KMS-11 (cell line): ENCODE measurements at regions not wholly inside any gene's neighbourhood (a gene's known extent, or its start where the extent isn't known, plus 50 kb on each side); places are given as distances from the start of the nearest gene placed in this dataset.

Source experiments
- H2AFZ ChIP-seq: fragments of 200-600 bp; sonication (generic); 2 replicates; pipeline ENCODE4 v1.6.1; 2016; ENCODE audit warnings: antibody characterized with exemption, mixed run types, low read depth
- H3K27ac ChIP-seq: fragments of 200-600 bp; sonication (generic); 2 replicates; pipeline ENCODE4 v1.6.1; 2016; ENCODE audit warnings: mild to moderate bottlenecking, mixed run types
- H3K27me3 ChIP-seq: fragments of 200-600 bp; sonication (generic); 2 replicates; pipeline ENCODE4 v1.6.1; 2017; ENCODE audit warnings: mild to moderate bottlenecking, low read depth, mixed run types, moderate library complexity; ENCODE audit not compliant: insufficient read depth
- H3K36me3 ChIP-seq: fragments of 200-600 bp; sonication (generic); 2 replicates; pipeline ENCODE4 v1.6.1; 2017; ENCODE audit warnings: mild to moderate bottlenecking, mixed run types; ENCODE audit not compliant: insufficient read depth
- H3K4me1 ChIP-seq: fragments of 200-600 bp; sonication (generic); 2 replicates; pipeline ENCODE4 v1.6.1; 2016; ENCODE audit warnings: mild to moderate bottlenecking, low read depth, mixed run types; ENCODE audit not compliant: poor library complexity, severe bottlenecking
- H3K4me2 ChIP-seq: fragments of 200-600 bp; sonication (generic); 2 replicates; pipeline ENCODE4 v1.7.0; 2016; ENCODE audit warnings: mild to moderate bottlenecking, mixed run types
- H3K4me3 ChIP-seq: fragments of 200-600 bp; sonication (generic); IDR thresholded peaks from 2 replicates; pipeline ENCODE4 v1.6.1; 2017; ENCODE audit warnings: low read depth, low read length, mixed read lengths; ENCODE audit not compliant: insufficient read depth
- H3K79me2 ChIP-seq: fragments of 200-600 bp; sonication (generic); 2 replicates; pipeline ENCODE4 v1.6.1; 2016; ENCODE audit warnings: low read depth, mixed run types; ENCODE audit not compliant: insufficient read depth
- H3K9ac ChIP-seq: fragments of 200-600 bp; sonication (generic); 2 replicates; pipeline ENCODE4 v1.6.1; 2016; ENCODE audit warnings: mild to moderate bottlenecking, mixed run types
- H4K20me1 ChIP-seq: fragments of 200-600 bp; sonication (generic); 2 replicates; pipeline ENCODE4 v1.6.1; 2016; ENCODE audit warnings: mild to moderate bottlenecking, mixed run types; ENCODE audit not compliant: insufficient read depth
- TF ChIP-seq, protein P1 (sequence below): fragments of 200-600 bp; sonication (generic); conservative IDR thresholded peaks from 2 replicates; pipeline ENCODE4 v1.6.1; 2017; ENCODE audit warnings: low read depth, mild to moderate bottlenecking, antibody characterized with exemption, low read length, moderate library complexity, mixed read lengths

DNA sequence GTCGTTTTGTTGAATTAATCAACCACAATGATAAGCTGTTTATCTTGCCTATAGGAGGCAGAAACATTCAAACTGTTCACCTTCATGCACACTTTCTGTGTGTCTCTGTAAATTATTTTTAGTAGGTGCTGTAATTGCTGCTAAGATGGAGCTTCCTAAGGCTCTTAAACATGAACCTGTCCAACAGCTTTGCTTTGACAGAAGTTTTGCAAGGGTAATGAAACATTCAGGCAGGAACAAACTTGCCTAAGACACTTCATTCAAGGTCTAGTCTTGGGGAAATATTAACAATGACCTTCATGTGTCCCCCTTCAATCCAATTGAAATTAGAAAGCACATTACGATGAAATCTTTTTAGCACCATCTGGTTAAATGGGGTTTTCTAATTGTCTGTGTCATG, 156.1 kb downstream of the DIPK2A start:
- H3K9ac ChIP-seq, result no peak overlapping the region
- H3K4me2 ChIP-seq, result peak overlapping the region; percentile 35; the same call in 1 of the 2 replicates
- TF ChIP-seq, protein P1, sequence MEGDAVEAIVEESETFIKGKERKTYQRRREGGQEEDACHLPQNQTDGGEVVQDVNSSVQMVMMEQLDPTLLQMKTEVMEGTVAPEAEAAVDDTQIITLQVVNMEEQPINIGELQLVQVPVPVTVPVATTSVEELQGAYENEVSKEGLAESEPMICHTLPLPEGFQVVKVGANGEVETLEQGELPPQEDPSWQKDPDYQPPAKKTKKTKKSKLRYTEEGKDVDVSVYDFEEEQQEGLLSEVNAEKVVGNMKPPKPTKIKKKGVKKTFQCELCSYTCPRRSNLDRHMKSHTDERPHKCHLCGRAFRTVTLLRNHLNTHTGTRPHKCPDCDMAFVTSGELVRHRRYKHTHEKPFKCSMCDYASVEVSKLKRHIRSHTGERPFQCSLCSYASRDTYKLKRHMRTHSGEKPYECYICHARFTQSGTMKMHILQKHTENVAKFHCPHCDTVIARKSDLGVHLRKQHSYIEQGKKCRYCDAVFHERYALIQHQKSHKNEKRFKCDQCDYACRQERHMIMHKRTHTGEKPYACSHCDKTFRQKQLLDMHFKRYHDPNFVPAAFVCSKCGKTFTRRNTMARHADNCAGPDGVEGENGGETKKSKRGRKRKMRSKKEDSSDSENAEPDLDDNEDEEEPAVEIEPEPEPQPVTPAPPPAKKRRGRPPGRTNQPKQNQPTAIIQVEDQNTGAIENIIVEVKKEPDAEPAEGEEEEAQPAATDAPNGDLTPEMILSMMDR, result no peak
- peak overlapping the region; percentile 19 for H2AFZ ChIP-seq
- no peaks in the 10 kb centered on the region for H3K27me3 ChIP-seq
- H4K20me1 ChIP-seq, result no peaks in the 10 kb centered on the region
- H3K36me3 ChIP-seq, result no peaks in the 10 kb centered on the region
- H3K79me2 ChIP-seq, result no peaks in the 10 kb centered on the region
- no peak overlapping the region for H3K4me3 ChIP-seq
- peaks cover 10% of the 10 kb centered on the region for H3K4me1 ChIP-seq
- H3K27ac ChIP-seq, result peak overlapping the region; percentile 0; the same call in 1 of the 2 replicates

DNA sequence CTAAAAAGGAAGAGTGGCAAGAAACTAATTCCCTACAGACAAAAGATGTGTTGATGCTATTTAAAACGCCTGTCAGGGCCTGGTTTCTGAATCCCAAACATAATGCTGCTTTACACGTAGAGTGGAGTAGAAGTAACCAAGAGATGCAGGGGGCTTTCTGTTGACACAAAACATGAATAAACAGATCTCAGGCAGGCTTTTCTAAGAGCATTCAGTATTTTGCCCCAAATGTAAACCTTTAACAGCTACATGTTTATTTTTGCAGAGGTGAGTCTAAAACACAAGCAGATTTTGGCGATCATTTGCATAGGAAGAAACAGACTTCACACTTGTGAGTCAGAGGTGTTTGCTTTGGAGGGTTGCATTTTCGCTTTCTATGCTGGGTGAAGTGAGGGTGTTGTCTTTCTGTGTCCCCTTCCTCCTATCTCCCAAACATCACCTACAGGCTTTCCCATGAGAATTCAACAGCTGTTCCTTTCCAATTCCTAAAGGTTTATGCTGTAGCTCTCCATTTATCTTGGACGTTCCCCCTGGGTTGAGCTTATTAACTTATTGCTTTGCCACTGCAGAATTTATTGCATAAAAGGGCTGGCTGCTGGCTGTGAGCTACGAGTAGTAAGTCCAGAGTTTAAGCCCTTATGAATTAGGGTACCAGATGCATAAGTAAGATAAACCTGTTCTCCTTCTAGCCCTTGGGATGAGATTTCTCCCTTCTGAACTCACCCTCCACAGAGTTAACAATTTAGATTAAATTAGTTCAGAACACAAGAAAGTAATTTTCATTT, 156.7 kb downstream of the DIPK2A start:
- peak overlapping the region; percentile 19 for H2AFZ ChIP-seq
- no peaks in the 10 kb centered on the region for H4K20me1 ChIP-seq
- H3K36me3 ChIP-seq, result no peaks in the 10 kb centered on the region
- no peaks in the 10 kb centered on the region for H3K27me3 ChIP-seq
- H3K4me1 ChIP-seq, result peaks cover 10% of the 10 kb centered on the region
- peak overlapping the region; percentile 0; the same call in 1 of the 2 replicates for H3K27ac ChIP-seq
- H3K9ac ChIP-seq, result no peak overlapping the region
- H3K4me2 ChIP-seq, result peak overlapping the region; percentile 35
- no peak overlapping the region for H3K4me3 ChIP-seq
- H3K79me2 ChIP-seq, result no peaks in the 10 kb centered on the region
- TF ChIP-seq, protein P1, result no peak

DNA sequence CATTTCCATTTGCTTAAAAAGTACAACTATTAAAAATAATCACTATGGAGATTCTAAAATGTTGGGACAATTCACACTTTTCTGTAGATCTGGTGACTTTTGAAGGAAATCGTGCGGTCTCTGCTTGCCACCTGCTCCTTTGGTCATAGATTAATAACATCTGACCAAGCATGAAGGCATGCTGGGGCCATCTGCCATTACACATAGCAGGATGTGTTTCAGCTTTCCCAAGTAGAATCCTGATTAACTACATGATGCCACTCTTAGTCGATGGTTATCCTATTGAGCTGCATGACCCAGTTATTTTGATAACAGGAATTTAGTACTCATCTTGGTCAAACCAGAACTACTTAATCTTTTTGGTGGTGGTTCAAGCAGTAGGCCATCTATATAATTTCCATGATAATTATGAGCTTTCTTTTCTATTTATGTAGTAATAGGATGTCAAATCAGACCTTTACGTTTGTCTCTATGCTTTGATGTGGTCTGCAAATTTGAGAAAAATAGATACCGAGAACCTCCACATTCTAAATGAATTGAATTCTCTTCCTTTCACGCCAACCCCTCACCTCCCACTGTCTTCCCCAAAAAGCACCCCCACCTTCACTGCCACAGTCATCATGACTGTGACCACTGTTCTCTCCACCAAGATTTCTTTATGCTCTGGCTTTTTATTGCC, 158.1 kb downstream of the DIPK2A start:
- no peak overlapping the region for H2AFZ ChIP-seq
- H3K27ac ChIP-seq, result no peak overlapping the region
- H3K27me3 ChIP-seq, result no peaks in the 10 kb centered on the region
- H3K36me3 ChIP-seq, result no peaks in the 10 kb centered on the region
- H3K79me2 ChIP-seq, result no peaks in the 10 kb centered on the region
- H3K4me3 ChIP-seq, result no peak overlapping the region
- no peak overlapping the region for H3K9ac ChIP-seq
- no peak overlapping the region for H3K4me2 ChIP-seq
- peaks cover 10% of the 10 kb centered on the region for H3K4me1 ChIP-seq
- TF ChIP-seq, protein P1, result no peak
- H4K20me1 ChIP-seq, result no peaks in the 10 kb centered on the region

DNA sequence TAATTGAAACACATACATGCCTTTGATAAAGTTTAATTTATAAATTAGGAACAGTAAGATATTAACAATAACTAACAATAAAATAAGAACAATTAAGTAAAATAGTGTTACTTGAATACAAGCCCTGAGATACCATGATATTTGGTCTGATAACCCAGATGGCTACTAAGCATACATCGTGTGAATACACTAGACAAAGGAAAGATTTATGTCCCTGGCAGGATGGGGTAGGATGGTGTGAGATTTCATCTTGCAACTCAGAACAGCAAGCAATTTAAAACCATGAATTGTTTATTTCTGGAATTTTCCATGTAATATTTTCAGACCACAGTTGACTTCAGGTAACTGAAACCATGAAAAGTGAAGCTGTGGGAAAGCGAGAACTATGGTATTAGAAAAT, 169.5 kb downstream of the DIPK2A start:
- no peaks in the 10 kb centered on the region for H3K27me3 ChIP-seq
- no peak overlapping the region for H3K27ac ChIP-seq
- no peak overlapping the region for H2AFZ ChIP-seq
- H3K4me3 ChIP-seq, result no peak overlapping the region
- no peaks in the 10 kb centered on the region for H3K36me3 ChIP-seq
- no peak overlapping the region for H3K4me2 ChIP-seq
- TF ChIP-seq, protein P1, result no peak
- H3K4me1 ChIP-seq, result no peaks in the 10 kb centered on the region
- H3K79me2 ChIP-seq, result no peaks in the 10 kb centered on the region
- H4K20me1 ChIP-seq, result no peaks in the 10 kb centered on the region
- no peak overlapping the region for H3K9ac ChIP-seq
